H1 (cell line): ENCODE measurements at regions not wholly inside any gene's neighbourhood (a gene's known extent, or its start where the extent isn't known, plus 50 kb on each side); places are given as distances from the start of the nearest gene placed in this dataset.

ENCODE experiments used
- CTCF ChIA-PET: fragments of 300-600 bp; sonication (Branson Sonifier 250); formaldehyde crosslinking; loops from one replicate; lab custom pipeline; 2021; ENCODE audit not compliant: partially characterized antibody; lab: Charles Lee
- POLR2A ChIA-PET: fragments of 300-600 bp; sonication (Branson Sonifier 250); formaldehyde crosslinking; loops from one replicate; lab custom pipeline; 2021; ENCODE audit warnings: inconsistent platforms; ENCODE audit not compliant: partially characterized antibody; lab: Charles Lee
- DNase-seq, 2 experiments: peaks; one replicate each; pipeline versions ENCODE4 v3.0.0 to v3.0.0-alpha.2; 2010 to 2022; ENCODE audit warnings: low spot score in 2 of 2, low read depth in 1 of 2, mixed read lengths in 1 of 2
- FAIRE-seq: peaks from 2 replicates; lab custom pipeline; 2011; peaks lifted over from hg19 to GRCh38; lab: Jason Lieb, UNC
- H2AFZ ChIP-seq: 2 replicates; pipeline ENCODE4 v1.8.1; 2012; ENCODE audit warnings: low read length, inconsistent platforms
- H2AK5ac ChIP-seq: 2 replicates; pipeline ENCODE4 v1.6.1; 2013; ENCODE audit warnings: low read depth, low read length
- H2BK120ac ChIP-seq: replicated peaks from 2 replicates; pipeline ENCODE3; 2013; ENCODE audit warnings: low read depth, low read length, inconsistent platforms
- H2BK12ac ChIP-seq: 2 replicates; pipeline ENCODE4 v1.6.1; 2013; ENCODE audit warnings: low read depth, low read length
- H2BK15ac ChIP-seq: 2 replicates; pipeline ENCODE4 v1.6.1; 2013; ENCODE audit warnings: low read length
- H2BK20ac ChIP-seq: 2 replicates; pipeline ENCODE4 v1.6.1; 2013; ENCODE audit warnings: low read length
- H2BK5ac ChIP-seq: 2 replicates; pipeline ENCODE4 v1.6.1; 2013; ENCODE audit warnings: low read depth, low read length
- H3K14ac ChIP-seq: 2 replicates; pipeline ENCODE4 v1.6.1; 2013; ENCODE audit warnings: inconsistent platforms; ENCODE audit not compliant: insufficient read length
- H3K18ac ChIP-seq: 2 replicates; pipeline ENCODE4 v1.6.1; 2013; ENCODE audit warnings: low read length; ENCODE audit errors: extremely low read depth
- H3K23ac ChIP-seq: 2 replicates; pipeline ENCODE4 v1.6.1; 2013; ENCODE audit warnings: inconsistent platforms; ENCODE audit not compliant: insufficient read length
- H3K23me2 ChIP-seq: 2 replicates; pipeline ENCODE4 v1.6.1; 2013; ENCODE audit warnings: low read depth, low read length
- H3K27ac ChIP-seq: 2 replicates; pipeline ENCODE4 v1.6.1; 2011; ENCODE audit warnings: low read depth, low read length, inconsistent platforms
- H3K27me3 ChIP-seq, 4 experiments: replicated peaks in 1 of 4; 1 replicate in 1 of 4; 2 replicates in 3 of 4; pipeline versions ENCODE4 v1.6.1 to v1.8.1; 2011 to 2013; ENCODE audit warnings: low read length in 3 of 4, mild to moderate bottlenecking in 3 of 4, inconsistent platforms in 2 of 4, mixed read lengths in 2 of 4, moderate library complexity in 1 of 4; ENCODE audit not compliant: control insufficient read depth in 3 of 4, insufficient read depth in 3 of 4; ENCODE audit errors: extremely low read depth in 1 of 4
- H3K36me3 ChIP-seq, 4 experiments: 2 replicates each; pipeline versions ENCODE4 v1.6.1 to v1.8.1; 2011 to 2013; ENCODE audit warnings: mild to moderate bottlenecking in 4 of 4, low read length in 3 of 4, moderate library complexity in 2 of 4, control low read depth in 1 of 4, inconsistent platforms in 1 of 4; ENCODE audit not compliant: insufficient read depth in 4 of 4, control insufficient read depth in 2 of 4
- H3K4ac ChIP-seq: replicated peaks from 2 replicates; pipeline ENCODE3; 2013; ENCODE audit warnings: low read length, low read depth, mixed read lengths, inconsistent platforms; ENCODE audit not compliant: insufficient read length
- H3K4me1 ChIP-seq, 4 experiments: replicated peaks in 1 of 4; 1 replicate in 1 of 4; 2 replicates in 3 of 4; pipeline versions ENCODE4 v1.6.1 to v1.8.1; 2011 to 2013; ENCODE audit warnings: low read length in 3 of 4, inconsistent platforms in 2 of 4, mixed read lengths in 1 of 4; ENCODE audit not compliant: insufficient read depth in 4 of 4, control insufficient read depth in 3 of 4
- H3K4me2 ChIP-seq, 2 experiments: 2 replicates each; pipeline versions ENCODE4 v1.6.1 to v1.8.1; 2011 to 2013; ENCODE audit warnings: low read depth in 2 of 2, low read length in 2 of 2, control low read depth in 1 of 2, inconsistent platforms in 1 of 2, mild to moderate bottlenecking in 1 of 2; ENCODE audit not compliant: insufficient read depth in 1 of 2
- H3K4me3 ChIP-seq, 4 experiments: fragments of 200-600, 300-600 bp in 1 of 4; sonication (generic), shearing (Covaris generic), sonication (Bioruptor Twin) in 1 of 4; 2 replicates each; pipeline versions ENCODE4 v1.5.1 to v1.8.1; 2011 to 2016; ENCODE audit warnings: low read length in 4 of 4, low read depth in 3 of 4, control low read depth in 2 of 4, inconsistent platforms in 2 of 4, mild to moderate bottlenecking in 2 of 4, mixed read lengths in 1 of 4, moderate library complexity in 1 of 4; ENCODE audit not compliant: insufficient read depth in 2 of 4; ENCODE audit errors: extremely low read depth in 1 of 4
- H3K56ac ChIP-seq: replicated peaks from 2 replicates; pipeline ENCODE3; 2013; ENCODE audit warnings: low read depth, mild to moderate bottlenecking, mixed read lengths, low read length, inconsistent platforms; ENCODE audit not compliant: insufficient read length
- H3K79me1 ChIP-seq: 2 replicates; pipeline ENCODE4 v1.6.1; 2013; ENCODE audit warnings: low read depth, low read length, control low read depth
- H3K79me2 ChIP-seq, 2 experiments: 2 replicates each; pipeline versions ENCODE4 v1.6.1 to v1.8.1; 2012 to 2013; ENCODE audit warnings: low read length in 2 of 2, mild to moderate bottlenecking in 2 of 2, inconsistent platforms in 1 of 2; ENCODE audit not compliant: insufficient read depth in 2 of 2, control insufficient read depth in 1 of 2
- H3K9ac ChIP-seq, 4 experiments: replicated peaks in 1 of 4; 1 replicate in 1 of 4; 2 replicates in 3 of 4; pipeline versions ENCODE4 v1.6.1 to v1.8.1; 2011 to 2013; ENCODE audit warnings: low read depth in 3 of 4, low read length in 3 of 4, control low read depth in 2 of 4, mild to moderate bottlenecking in 2 of 4, moderate library complexity in 2 of 4, inconsistent platforms in 1 of 4; ENCODE audit errors: extremely low read depth in 1 of 4
- H3K9me3 ChIP-seq, 2 experiments: 2 replicates each; pipeline versions ENCODE4 v1.6.1 to v1.8.1; 2012 to 2013; ENCODE audit warnings: mild to moderate bottlenecking in 2 of 2, moderate library complexity in 2 of 2, control low read depth in 1 of 2, inconsistent platforms in 1 of 2, low read depth in 1 of 2, low read length in 1 of 2, mixed read lengths in 1 of 2; ENCODE audit not compliant: insufficient read depth in 2 of 2
- H4K20me1 ChIP-seq, 2 experiments: replicated peaks in 1 of 2; 2 replicates each; pipeline versions ENCODE3 to v1.8.1; 2011 to 2013; ENCODE audit warnings: inconsistent platforms in 2 of 2, low read length in 2 of 2, mild to moderate bottlenecking in 1 of 2; ENCODE audit not compliant: insufficient read depth in 2 of 2, control insufficient read depth in 1 of 2
- H4K5ac ChIP-seq: 2 replicates; pipeline ENCODE4 v1.6.1; 2013; ENCODE audit warnings: low read length, low read depth, mixed read lengths, inconsistent platforms; ENCODE audit not compliant: insufficient read length
- H4K8ac ChIP-seq: 2 replicates; pipeline ENCODE4 v1.8.0; 2013; ENCODE audit warnings: mild to moderate bottlenecking, moderate library complexity, low read length, inconsistent platforms; ENCODE audit not compliant: insufficient read depth; ENCODE audit errors: extremely low read depth
- H4K91ac ChIP-seq: replicated peaks from 2 replicates; pipeline ENCODE3; 2013; ENCODE audit warnings: low read length, mixed read lengths, inconsistent platforms; ENCODE audit not compliant: insufficient read length
- BACH1 ChIP-seq: IDR thresholded peaks from 2 replicates; pipeline ENCODE4 v1.6.1; 2012; ENCODE audit warnings: low read length, improper control_type of control experiment
- CBX5 ChIP-seq: fragments of 300-800, 300-1000 bp; sonication (generic); IDR thresholded peaks from 2 replicates; pipeline ENCODE4 v1.7.1; 2016; ENCODE audit warnings: antibody characterized with exemption, low read length, low read depth
- CHD2 ChIP-seq: IDR thresholded peaks from 2 replicates; pipeline ENCODE4 v1.6.1; 2012; ENCODE audit warnings: low read length, improper control_type of control experiment
- GABPA ChIP-seq: IDR thresholded peaks from 2 replicates; pipeline ENCODE4 v1.6.1; 2011; ENCODE audit warnings: mild to moderate bottlenecking, low read length, moderate library complexity, borderline replicate concordance; ENCODE audit not compliant: insufficient read depth
- HDAC2 ChIP-seq, 2 experiments: fragments of 300-600 bp in 1 of 2; sonication (generic) in 1 of 2; IDR thresholded peaks; 2 replicates each; pipeline ENCODE4 v1.6.1; 2011 to 2012; ENCODE audit warnings: low read depth in 2 of 2, low read length in 2 of 2, mild to moderate bottlenecking in 2 of 2, moderate library complexity in 2 of 2, borderline replicate concordance in 1 of 2, inconsistent platforms in 1 of 2
- KDM4A ChIP-seq: IDR thresholded peaks from one replicate; pipeline ENCODE4 v1.7.1; 2012; ENCODE audit warnings: low read depth, mild to moderate bottlenecking, moderate library complexity, low read length, inconsistent platforms; ENCODE audit not compliant: severe bottlenecking
- NANOG ChIP-seq: IDR thresholded peaks from 2 replicates; pipeline ENCODE4 v1.6.1; 2011; ENCODE audit warnings: low read length, low read depth, mild to moderate bottlenecking, inconsistent platforms; ENCODE audit not compliant: insufficient read depth, poor library complexity, severe bottlenecking
- PHF8 ChIP-seq: fragments of 200-600 bp; sonication (generic); conservative IDR thresholded peaks from 2 replicates; pipeline ENCODE4 v1.7.1; 2012; ENCODE audit warnings: low read depth, mild to moderate bottlenecking, inconsistent platforms, low read length, moderate library complexity
- POLR2A ChIP-seq, 2 experiments: IDR thresholded peaks; 1 replicate in 1 of 2; 2 replicates in 1 of 2; pipeline ENCODE4 v1.6.1; 2011; ENCODE audit warnings: low read depth in 2 of 2, low read length in 2 of 2, mild to moderate bottlenecking in 2 of 2; ENCODE audit errors: control extremely low read depth in 1 of 2
- POU5F1 ChIP-seq: IDR thresholded peaks from 2 replicates; pipeline ENCODE4 v1.6.1; 2011; ENCODE audit warnings: low read depth, mild to moderate bottlenecking, low read length, moderate library complexity
- RFX5 ChIP-seq: IDR thresholded peaks from 2 replicates; pipeline ENCODE4 v1.6.1; 2011; ENCODE audit warnings: low read depth, low read length, improper control_type of control experiment, borderline replicate concordance
- SIN3A ChIP-seq, 2 experiments: IDR thresholded peaks in 1 of 2; conservative IDR thresholded peaks in 1 of 2; 2 replicates each; pipeline ENCODE4 v1.6.1; 2011 to 2012; ENCODE audit warnings: low read length in 2 of 2, improper control_type of control experiment in 1 of 2, low read depth in 1 of 2, mild to moderate bottlenecking in 1 of 2
- SP1 ChIP-seq: IDR thresholded peaks from 2 replicates; pipeline ENCODE4 v1.6.1; 2011; ENCODE audit warnings: low read depth, low read length
- TEAD4 ChIP-seq: IDR thresholded peaks from 2 replicates; pipeline ENCODE4 v1.6.1; 2012; ENCODE audit warnings: low read depth, low read length, inconsistent platforms, mixed read lengths
- TF ChIP-seq, protein P1 (sequence below): IDR thresholded peaks from 2 replicates; pipeline ENCODE4 v1.6.1; 2011; ENCODE audit warnings: low read depth, mild to moderate bottlenecking, low read length; ENCODE audit not compliant: insufficient read depth

DNA sequence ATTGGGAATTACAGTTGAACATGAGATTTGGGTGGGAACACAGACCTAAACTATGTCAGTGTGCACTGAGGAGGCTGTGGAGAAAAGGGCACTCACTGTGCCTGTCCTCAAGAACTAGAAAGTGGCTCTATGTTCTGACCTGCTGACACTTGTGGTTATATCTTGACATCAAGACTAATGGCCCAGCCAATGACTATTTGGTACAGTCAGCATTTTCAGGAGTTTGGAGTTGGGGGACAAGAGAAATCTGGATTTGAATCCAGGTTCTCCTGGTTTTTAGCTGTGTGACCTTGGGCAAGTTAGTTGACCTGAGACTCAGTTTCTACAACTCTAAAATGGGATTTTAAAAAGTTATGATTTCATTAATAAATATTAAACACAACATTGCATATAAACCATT is 647.0 kb upstream of the CFAP20DC start:
- H3K79me2 ChIP-seq = no peaks in the 10 kb centered on the region
- H3K56ac ChIP-seq = no peak overlapping the region
- no peak overlapping the region for H2BK12ac ChIP-seq
- H2BK120ac ChIP-seq = no peak overlapping the region
- no peak overlapping the region for H3K4me2 ChIP-seq
- no peak overlapping the region for H2BK5ac ChIP-seq
- ChIA-PET POLR2A (no interaction called here), CTCF (interaction anchor here (0.6 kb wide), 1 partner anchor 383 kb away, joined by 3 read pairs; no protein-coding TSS in a partner anchor)
- H3K4me3 ChIP-seq = no peak overlapping the region
- no peak overlapping the region for H4K8ac ChIP-seq
- H4K91ac ChIP-seq = no peak overlapping the region
- H2BK20ac ChIP-seq = no peak overlapping the region
- H2AK5ac ChIP-seq = no peak overlapping the region
- no peaks in the 10 kb centered on the region for H4K20me1 ChIP-seq
- H3K27me3 ChIP-seq = no peaks in the 10 kb centered on the region
- H3K18ac ChIP-seq = no peak overlapping the region
- no peak overlapping the region for H3K23ac ChIP-seq
- no peak overlapping the region for H3K4ac ChIP-seq
- no peak overlapping the region for H3K14ac ChIP-seq
- H2BK15ac ChIP-seq = no peak overlapping the region
- H3K27ac ChIP-seq = no peak overlapping the region
- no peak overlapping the region for H3K9ac ChIP-seq
- no peaks in the 10 kb centered on the region for H3K23me2 ChIP-seq
- H3K9me3 ChIP-seq = no peaks in the 10 kb centered on the region; a peak in 1 of 4 replicates
- FAIRE-seq (no peak), DNase-seq (no peak)
- H3K36me3 ChIP-seq = no peaks in the 10 kb centered on the region
- no peak overlapping the region for H4K5ac ChIP-seq
- no peaks in the 10 kb centered on the region for H3K79me1 ChIP-seq
- H2AFZ ChIP-seq = no peak overlapping the region
- H3K4me1 ChIP-seq = no peaks in the 10 kb centered on the region
- TF ChIP-seq KDM4A = no peak
- no peak for TF ChIP-seq CBX5
- TF ChIP-seq RFX5 = no peak
- no peak for TF ChIP-seq CHD2
- no peak for TF ChIP-seq BACH1
- TF ChIP-seq TEAD4 = no peak
- TF ChIP-seq, protein P1, sequence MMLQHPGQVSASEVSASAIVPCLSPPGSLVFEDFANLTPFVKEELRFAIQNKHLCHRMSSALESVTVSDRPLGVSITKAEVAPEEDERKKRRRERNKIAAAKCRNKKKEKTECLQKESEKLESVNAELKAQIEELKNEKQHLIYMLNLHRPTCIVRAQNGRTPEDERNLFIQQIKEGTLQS = no peak
- TF ChIP-seq POU5F1 = no peak
- no peak for TF ChIP-seq GABPA
- no peak for TF ChIP-seq SP1
- TF ChIP-seq POLR2A (IDR thresholded peaks at IDR 0.05; ENCODE audit: control extremely low read depth in 1 of 2, low read depth in 2 of 2, low read length in 2 of 2) = no peak
- TF ChIP-seq SIN3A (conservative IDR thresholded peaks at IDR 0.05 in 1 of 2, IDR thresholded peaks at IDR 0.05 in 1 of 2; ENCODE audit: low read depth in 1 of 2, low read length in 2 of 2) = no peak
- TF ChIP-seq NANOG = no peak
- TF ChIP-seq HDAC2 (IDR thresholded peaks at IDR 0.05; ENCODE audit: borderline replicate concordance in 1 of 2, low read depth in 2 of 2, low read length in 2 of 2) = no peak
- TF ChIP-seq PHF8 = no peak
